ENCODE measurements at regions not wholly inside any gene's neighbourhood (a gene's known extent, or its start where the extent isn't known, plus 50 kb on each side); places are given as distances from the start of the nearest gene placed in this dataset.

- Mint-ChIP-seq H3K27me3 (ENCODE audit: unreplicated experiment) (no peaks in the 10 kb centered on the region), H3K4me1 (ENCODE audit: low read depth, unreplicated experiment) (no peaks in the 10 kb centered on the region), H3K4me3 (ENCODE audit: low read depth, unreplicated experiment) (no peak overlapping the region), H3K9me3 (ENCODE audit: low read depth, unreplicated experiment) (peaks cover 4% of the 10 kb centered on the region), H3K27ac (ENCODE audit: unreplicated experiment) (no peak overlapping the region), H3K36me3 (ENCODE audit: insufficient read depth, unreplicated experiment) (no peaks in the 10 kb centered on the region)
- CTCF ChIA-PET: no interaction called here
- DNase-seq: no peak
- TF ChIP-seq, protein P1, sequence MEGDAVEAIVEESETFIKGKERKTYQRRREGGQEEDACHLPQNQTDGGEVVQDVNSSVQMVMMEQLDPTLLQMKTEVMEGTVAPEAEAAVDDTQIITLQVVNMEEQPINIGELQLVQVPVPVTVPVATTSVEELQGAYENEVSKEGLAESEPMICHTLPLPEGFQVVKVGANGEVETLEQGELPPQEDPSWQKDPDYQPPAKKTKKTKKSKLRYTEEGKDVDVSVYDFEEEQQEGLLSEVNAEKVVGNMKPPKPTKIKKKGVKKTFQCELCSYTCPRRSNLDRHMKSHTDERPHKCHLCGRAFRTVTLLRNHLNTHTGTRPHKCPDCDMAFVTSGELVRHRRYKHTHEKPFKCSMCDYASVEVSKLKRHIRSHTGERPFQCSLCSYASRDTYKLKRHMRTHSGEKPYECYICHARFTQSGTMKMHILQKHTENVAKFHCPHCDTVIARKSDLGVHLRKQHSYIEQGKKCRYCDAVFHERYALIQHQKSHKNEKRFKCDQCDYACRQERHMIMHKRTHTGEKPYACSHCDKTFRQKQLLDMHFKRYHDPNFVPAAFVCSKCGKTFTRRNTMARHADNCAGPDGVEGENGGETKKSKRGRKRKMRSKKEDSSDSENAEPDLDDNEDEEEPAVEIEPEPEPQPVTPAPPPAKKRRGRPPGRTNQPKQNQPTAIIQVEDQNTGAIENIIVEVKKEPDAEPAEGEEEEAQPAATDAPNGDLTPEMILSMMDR (IDR thresholded peaks at IDR 0.05; ENCODE audit: unreplicated experiment): no peak
- no TSS peak for BruUV-seq (replicated peaks)
- intact Hi-C loops (cut with micrococcal nuclease; ENCODE audit: unreplicated experiment): no loop called here
Measured at GRCh38 chr11:38160433-38160832, 1562.4 kb upstream of the RAG2 start.

GRCh38 chr11:38159038-38159437 lies 1561.0 kb upstream of the RAG2 start:
- no peak overlapping the region for H3K4me3 Mint-ChIP-seq (ENCODE audit: low read depth, unreplicated experiment)
- H3K4me1 Mint-ChIP-seq (ENCODE audit: low read depth, unreplicated experiment): no peaks in the 10 kb centered on the region
- intact Hi-C loops (cut with micrococcal nuclease; ENCODE audit: unreplicated experiment): no loop called here
- H3K36me3 Mint-ChIP-seq (ENCODE audit: insufficient read depth, unreplicated experiment): no peaks in the 10 kb centered on the region
- CTCF ChIA-PET: no interaction called here
- DNase-seq: no peak
- H3K9me3 Mint-ChIP-seq (ENCODE audit: low read depth, unreplicated experiment): peaks cover 4% of the 10 kb centered on the region
- H3K27me3 Mint-ChIP-seq (ENCODE audit: unreplicated experiment): no peaks in the 10 kb centered on the region
- BruUV-seq (replicated peaks): no TSS peak
- TF ChIP-seq, protein P1 (IDR thresholded peaks at IDR 0.05; ENCODE audit: unreplicated experiment): no peak
- H3K27ac Mint-ChIP-seq (ENCODE audit: unreplicated experiment): no peak overlapping the region

GRCh38 chr11:38156495-38157146 lies 1558.6 kb upstream of the RAG2 start:
- no peaks in the 10 kb centered on the region for H3K4me1 Mint-ChIP-seq (ENCODE audit: low read depth, unreplicated experiment)
- no TSS peak for BruUV-seq (replicated peaks)
- intact Hi-C loops (cut with micrococcal nuclease; ENCODE audit: unreplicated experiment): no loop called here
- no peak overlapping the region for H3K27ac Mint-ChIP-seq (ENCODE audit: unreplicated experiment)
- CTCF ChIA-PET: no interaction called here
- no peaks in the 10 kb centered on the region for H3K36me3 Mint-ChIP-seq (ENCODE audit: insufficient read depth, unreplicated experiment)
- no peak for DNase-seq
- H3K4me3 Mint-ChIP-seq (ENCODE audit: low read depth, unreplicated experiment): no peak overlapping the region
- no peaks in the 10 kb centered on the region for H3K27me3 Mint-ChIP-seq (ENCODE audit: unreplicated experiment)
- TF ChIP-seq, protein P1 (IDR thresholded peaks at IDR 0.05; ENCODE audit: unreplicated experiment): no peak
- no peaks in the 10 kb centered on the region for H3K9me3 Mint-ChIP-seq (ENCODE audit: low read depth, unreplicated experiment)

DNA sequence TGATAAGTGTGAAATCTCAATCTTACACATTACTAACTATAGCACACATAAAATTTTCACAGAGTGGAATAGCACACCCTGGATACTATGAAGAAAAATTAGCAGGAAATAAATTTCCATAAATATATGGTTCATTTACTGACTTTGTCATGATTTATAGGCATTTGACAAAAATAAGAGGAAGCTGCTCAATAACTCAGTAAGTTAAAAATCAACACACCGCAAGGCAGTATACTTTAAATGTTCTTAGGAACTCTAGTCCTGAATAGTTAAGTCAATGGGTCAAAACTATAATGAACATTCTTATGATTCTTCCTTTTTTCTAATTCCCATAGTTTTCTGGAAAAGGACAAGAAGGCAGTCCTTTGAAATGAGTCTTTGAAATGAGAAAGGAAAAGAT lies 1557.8 kb upstream of the RAG2 start:
- Mint-ChIP-seq H3K4me3 (ENCODE audit: low read depth, unreplicated experiment) (no peak overlapping the region), H3K27me3 (ENCODE audit: unreplicated experiment) (no peaks in the 10 kb centered on the region), H3K4me1 (ENCODE audit: low read depth, unreplicated experiment) (no peaks in the 10 kb centered on the region), H3K27ac (ENCODE audit: unreplicated experiment) (no peak overlapping the region), H3K36me3 (ENCODE audit: insufficient read depth, unreplicated experiment) (no peaks in the 10 kb centered on the region), H3K9me3 (ENCODE audit: low read depth, unreplicated experiment) (no peaks in the 10 kb centered on the region)
- intact Hi-C loops (cut with micrococcal nuclease; ENCODE audit: unreplicated experiment): no loop called here
- no peak for DNase-seq
- no TSS peak for BruUV-seq (replicated peaks)
- CTCF ChIA-PET: no interaction called here
- TF ChIP-seq, protein P1 (IDR thresholded peaks at IDR 0.05; ENCODE audit: unreplicated experiment): no peak

Measured in Calu3 (cell line).